ENCODE measurements at regions not wholly inside any gene's neighbourhood (a gene's known extent, or its start where the extent isn't known, plus 50 kb on each side); places are given as distances from the start of the nearest gene placed in this dataset.

DNA sequence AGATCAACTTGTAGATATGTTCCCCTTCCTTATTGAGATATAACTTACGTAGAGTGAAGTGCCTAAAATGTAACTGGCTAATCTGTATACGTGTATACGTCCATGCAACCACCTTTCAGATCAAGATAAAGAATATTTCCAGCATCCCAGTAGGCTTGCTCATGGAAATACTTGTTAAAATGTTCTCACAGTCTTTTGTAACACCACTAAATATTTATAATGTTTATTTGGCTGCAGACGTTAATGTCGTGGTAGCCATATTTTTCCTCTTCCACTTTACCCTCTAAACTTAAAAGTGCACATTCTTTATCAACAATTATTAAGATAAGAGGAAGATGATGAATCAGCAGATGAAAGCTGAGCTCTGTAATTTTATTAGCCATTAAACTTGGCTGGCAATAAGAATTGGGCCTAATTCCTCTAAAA, 447.4 kb downstream of the AEBP2 start:
- dilution Hi-C loops (cut with HindIII; ENCODE audit: low sequenced_read_pairs, unreplicated experiment) (no loop called here), intact Hi-C loops (cut with micrococcal nuclease) (no loop called here), in situ Hi-C loops (cut with MboI; ENCODE audit: low sequenced_read_pairs) (no loop called here)
- H3K23ac ChIP-seq (ENCODE audit: low read depth, low read length) = no peak overlapping the region
- H3K14ac ChIP-seq (replicated peaks; ENCODE audit: low read depth, low read length) = no peak overlapping the region
- no peak overlapping the region for H4K8ac ChIP-seq (ENCODE audit: low read depth in 2 of 2, low read length in 2 of 2)
- H3K27ac ChIP-seq (ENCODE audit: insufficient read depth, low read length) = no peak overlapping the region
- H3K9ac ChIP-seq (ENCODE audit: low read depth, low read length) = no peak overlapping the region
- peak overlapping the region; percentile 39 for H2BK5ac ChIP-seq (ENCODE audit: low read depth, low read length, poor library complexity, severe bottlenecking)
- peak; percentile 21 for DNase-seq
- WGBS, 2 experiments (ENCODE audit: extremely low coverage in 2 of 2, insufficient read length in 1 of 2) = no CpG with 5 or more reads among the region's 5 CpGs
- peaks cover 5% of the 10 kb centered on the region; the same call in 1 of the 2 replicates for H3K4me1 ChIP-seq (ENCODE audit: control insufficient read depth, insufficient read depth, low read length)
- H3K79me1 ChIP-seq (ENCODE audit: low read depth in 1 of 2, low read length in 2 of 2) = no peaks in the 10 kb centered on the region
- no peaks in the 10 kb centered on the region for H3K27me3 ChIP-seq (ENCODE audit: control insufficient read depth, insufficient read depth, low read length)
- no peak overlapping the region for H2BK20ac ChIP-seq (ENCODE audit: low read depth, low read length)
- no TSS peak for BruUV-seq (replicated peaks)
- H3K4me3 ChIP-seq (ENCODE audit: insufficient read depth, low read depth, low read length) = no peak overlapping the region
- CTCF ChIA-PET = no interaction called here
- no peaks in the 10 kb centered on the region for H4K20me1 ChIP-seq (ENCODE audit: insufficient read depth, low read length)
- H2BK120ac ChIP-seq (ENCODE audit: low read depth, low read length) = no peak overlapping the region
- 0 out of 3 replicates have a peak overlapping the region, but pooled peaks have one; percentile 9 for H2BK15ac ChIP-seq (ENCODE audit: low read depth, low read length)
- H3K18ac ChIP-seq (ENCODE audit: low read depth, low read length) = peak overlapping the region; percentile 24
- peak overlapping the region; percentile 77; the same call in 1 of the 2 replicates for H4K5ac ChIP-seq (ENCODE audit: low read depth, low read length)
- no peaks in the 10 kb centered on the region for H3K9me3 ChIP-seq (ENCODE audit: control insufficient read depth, insufficient read depth, low read length)
- H3K9me1 ChIP-seq (ENCODE audit: insufficient read depth, low read length) = no peaks in the 10 kb centered on the region
- H3K4me2 ChIP-seq (ENCODE audit: low read depth, low read length) = no peak overlapping the region
- no peaks in the 10 kb centered on the region for H3K36me3 ChIP-seq (ENCODE audit: control insufficient read depth, insufficient read depth, low read length)
- ATAC-seq (ENCODE audit: low read depth) = peak; percentile 62
- POLR2A ChIA-PET (ENCODE audit: unreplicated experiment) = no interaction called here
- TF ChIP-seq BHLHE40 (IDR thresholded peaks at IDR 0.05; ENCODE audit: low read depth, low read length) (no peak), MAFK (IDR thresholded peaks at IDR 0.05; ENCODE audit: low read depth, low read length) (peak; percentile 40; the same call in 1 of the 2 replicates), MXI1 (IDR thresholded peaks at IDR 0.05; ENCODE audit: borderline replicate concordance, low read depth, low read length) (no peak), RAD21 (IDR thresholded peaks at IDR 0.05; ENCODE audit: low read length) (no peak)
- no peak overlapping the region for H2AK5ac ChIP-seq (ENCODE audit: low read depth, low read length)
- no peak overlapping the region for H3K56ac ChIP-seq (ENCODE audit: extremely low read depth, insufficient read depth, low read length)
- H2AFZ ChIP-seq (replicated peaks; ENCODE audit: low read length, poor library complexity) = no peak overlapping the region
- no peak overlapping the region for H3K4ac ChIP-seq (ENCODE audit: low read depth, low read length)
- H2AK9ac ChIP-seq (replicated peaks; ENCODE audit: low read depth, low read length, poor library complexity) = no peak overlapping the region
- no peak overlapping the region for H4K91ac ChIP-seq (ENCODE audit: insufficient read depth, low read depth, low read length)
